Activated B cell treated with CpG ODN at 0.5 μM for 24 hours (primary cell): ENCODE measurements at regions not wholly inside any gene's neighbourhood (a gene's known extent, or its start where the extent isn't known, plus 50 kb on each side); places are given as distances from the start of the nearest gene placed in this dataset.

Experiments
- ATAC-seq: fragments of 200-7000 bp; cut with Tn5 transposase; one replicate; pipeline ENCODE4 v1.10.0; 2021; ENCODE audit warnings: low read depth, mild to moderate bottlenecking, moderate library complexity
- CTCF ChIA-PET: fragments of 350-600 bp; sonication (Branson Sonifier 250); formaldehyde crosslinking; loops from one replicate; lab custom pipeline; 2021; ENCODE audit warnings: antibody characterized with exemption; lab: Charles Lee
- POLR2A ChIA-PET: fragments of 350-600 bp; sonication (Branson Sonifier 250); formaldehyde crosslinking; loops from one replicate; lab custom pipeline; 2021; ENCODE audit warnings: antibody characterized with exemption; lab: Charles Lee
- DNase-seq: peaks from one replicate; pipeline ENCODE4 v3.0.0; 2022
- H3K27ac Mint-ChIP-seq: one replicate; pipeline ENCODE4 v1.8.0; 2020; ENCODE audit warnings: mixed read lengths
- H3K27me3 Mint-ChIP-seq: one replicate; pipeline ENCODE4 v1.8.0; 2021; ENCODE audit warnings: mixed read lengths
- H3K36me3 Mint-ChIP-seq: one replicate; pipeline ENCODE4 v1.8.0; 2021; ENCODE audit warnings: low read depth, mixed read lengths
- H3K4me1 Mint-ChIP-seq: one replicate; pipeline ENCODE4 v1.8.0; 2021; ENCODE audit warnings: mixed read lengths
- H3K4me3 Mint-ChIP-seq: one replicate; pipeline ENCODE4 v1.8.0; 2020; ENCODE audit warnings: mild to moderate bottlenecking, mixed read lengths
- H3K9me3 Mint-ChIP-seq: one replicate; pipeline ENCODE4 v1.8.0; 2020; ENCODE audit warnings: mixed read lengths
- intact Hi-C: fragments of 100-400 bp; cut with micrococcal nuclease; formaldehyde crosslinking; loops from one replicate; pipeline ENCODE4 v1.15.1; 2024
- TF ChIP-seq, protein P1 (sequence below): fragments of 200-600 bp; IDR thresholded peaks from one replicate; pipeline ENCODE4 v1.8.0; 2022; ENCODE audit warnings: antibody characterized with exemption, mild to moderate bottlenecking

DNA sequence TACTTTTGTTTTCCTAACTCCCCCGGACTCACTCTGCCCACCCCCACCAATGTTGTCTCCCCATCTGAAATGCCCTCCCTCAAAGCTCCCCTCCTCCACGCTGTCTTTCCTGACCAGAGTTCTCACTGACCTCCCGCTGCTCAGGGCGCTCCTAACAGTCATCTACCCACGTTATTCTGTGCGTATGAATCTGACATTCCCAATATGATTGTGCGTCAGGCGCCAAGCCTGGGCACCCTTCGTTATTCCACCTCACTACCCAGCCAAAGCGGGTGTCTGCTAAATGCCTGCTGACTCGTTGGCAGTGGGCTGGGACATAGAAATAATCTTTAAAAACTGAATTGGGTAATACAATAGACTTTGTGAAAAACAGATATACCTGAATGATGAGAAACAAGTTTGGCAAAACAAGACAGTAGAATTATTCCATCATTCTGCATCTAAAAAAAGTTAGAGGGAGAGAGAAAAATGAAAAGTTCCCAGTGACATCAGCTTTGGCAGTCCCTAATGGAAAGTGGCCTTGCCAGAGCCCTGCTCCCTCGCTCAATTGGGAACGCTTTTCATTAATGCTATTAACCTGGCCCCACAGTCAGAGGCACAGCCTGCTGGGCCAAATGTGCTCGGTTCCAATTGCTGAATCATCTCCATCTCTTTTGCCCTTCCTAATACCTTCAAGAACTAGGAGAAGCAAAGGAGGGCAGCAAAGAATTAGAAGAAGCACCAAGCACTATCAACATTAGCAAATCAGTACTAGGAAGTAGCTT lies 74.0 kb upstream of the PLXNC1 start:
- TF ChIP-seq, protein P1, sequence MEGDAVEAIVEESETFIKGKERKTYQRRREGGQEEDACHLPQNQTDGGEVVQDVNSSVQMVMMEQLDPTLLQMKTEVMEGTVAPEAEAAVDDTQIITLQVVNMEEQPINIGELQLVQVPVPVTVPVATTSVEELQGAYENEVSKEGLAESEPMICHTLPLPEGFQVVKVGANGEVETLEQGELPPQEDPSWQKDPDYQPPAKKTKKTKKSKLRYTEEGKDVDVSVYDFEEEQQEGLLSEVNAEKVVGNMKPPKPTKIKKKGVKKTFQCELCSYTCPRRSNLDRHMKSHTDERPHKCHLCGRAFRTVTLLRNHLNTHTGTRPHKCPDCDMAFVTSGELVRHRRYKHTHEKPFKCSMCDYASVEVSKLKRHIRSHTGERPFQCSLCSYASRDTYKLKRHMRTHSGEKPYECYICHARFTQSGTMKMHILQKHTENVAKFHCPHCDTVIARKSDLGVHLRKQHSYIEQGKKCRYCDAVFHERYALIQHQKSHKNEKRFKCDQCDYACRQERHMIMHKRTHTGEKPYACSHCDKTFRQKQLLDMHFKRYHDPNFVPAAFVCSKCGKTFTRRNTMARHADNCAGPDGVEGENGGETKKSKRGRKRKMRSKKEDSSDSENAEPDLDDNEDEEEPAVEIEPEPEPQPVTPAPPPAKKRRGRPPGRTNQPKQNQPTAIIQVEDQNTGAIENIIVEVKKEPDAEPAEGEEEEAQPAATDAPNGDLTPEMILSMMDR: no peak
- no peak for ATAC-seq
- peaks cover 3% of the 10 kb centered on the region for H3K9me3 Mint-ChIP-seq
- CTCF ChIA-PET: interaction anchor here (1.3 to 2.3 kb wide), 4 partner anchors 26 to 1087 kb away, joined by 4 to 16 read pairs (median 8); no protein-coding TSS in a partner anchor
- POLR2A ChIA-PET: no interaction called here
- peaks cover 25% of the 10 kb centered on the region for H3K27me3 Mint-ChIP-seq
- DNase-seq: no peak
- no peaks in the 10 kb centered on the region for H3K4me1 Mint-ChIP-seq
- H3K36me3 Mint-ChIP-seq: no peaks in the 10 kb centered on the region
- H3K27ac Mint-ChIP-seq: no peak overlapping the region
- no peak overlapping the region for H3K4me3 Mint-ChIP-seq
- intact Hi-C loops: no loop called here

DNA sequence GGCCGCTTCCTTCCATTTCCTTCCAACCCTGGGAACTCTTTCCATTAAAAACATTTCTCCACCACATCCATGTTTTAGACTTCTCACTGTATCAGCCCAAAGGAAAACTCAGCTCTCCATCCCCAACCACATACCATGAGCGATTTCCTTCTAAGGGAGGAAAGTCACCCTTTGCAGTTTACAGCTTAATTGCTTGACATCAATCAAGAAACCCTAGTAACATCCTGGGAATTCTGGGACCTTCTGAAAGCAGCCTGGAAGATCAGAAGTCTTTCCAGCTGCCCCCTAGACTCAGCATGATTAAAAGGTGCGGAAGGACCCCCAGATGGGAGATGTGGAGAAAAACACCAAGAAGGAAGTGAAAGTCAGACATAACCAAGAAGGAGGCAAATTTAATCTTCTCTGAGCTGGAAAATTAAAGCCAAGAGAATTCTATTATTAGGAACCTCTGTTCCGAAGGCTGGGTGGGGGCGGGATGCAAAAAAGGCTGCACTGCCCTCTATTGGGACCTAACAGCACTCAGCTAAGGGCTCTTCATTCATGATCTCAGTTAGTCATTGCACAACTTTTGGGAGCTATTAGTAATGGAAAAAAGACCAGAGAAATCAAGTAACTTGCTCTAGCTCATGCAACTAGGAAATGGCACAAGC lies 73.3 kb upstream of the PLXNC1 start:
- POLR2A ChIA-PET: no interaction called here
- Mint-ChIP-seq H3K4me1 (no peaks in the 10 kb centered on the region), H3K4me3 (no peak overlapping the region), H3K27ac (no peak overlapping the region), H3K27me3 (peaks cover 31% of the 10 kb centered on the region), H3K36me3 (no peaks in the 10 kb centered on the region), H3K9me3 (peaks cover 3% of the 10 kb centered on the region)
- intact Hi-C loops: no loop called here
- TF ChIP-seq, protein P1: no peak
- DNase-seq (no peak), ATAC-seq (no peak)
- CTCF ChIA-PET: interaction anchor here (1.3 to 2.3 kb wide), 5 partner anchors 25 to 1088 kb away, joined by 4 to 16 read pairs (median 8); no protein-coding TSS in a partner anchor

DNA sequence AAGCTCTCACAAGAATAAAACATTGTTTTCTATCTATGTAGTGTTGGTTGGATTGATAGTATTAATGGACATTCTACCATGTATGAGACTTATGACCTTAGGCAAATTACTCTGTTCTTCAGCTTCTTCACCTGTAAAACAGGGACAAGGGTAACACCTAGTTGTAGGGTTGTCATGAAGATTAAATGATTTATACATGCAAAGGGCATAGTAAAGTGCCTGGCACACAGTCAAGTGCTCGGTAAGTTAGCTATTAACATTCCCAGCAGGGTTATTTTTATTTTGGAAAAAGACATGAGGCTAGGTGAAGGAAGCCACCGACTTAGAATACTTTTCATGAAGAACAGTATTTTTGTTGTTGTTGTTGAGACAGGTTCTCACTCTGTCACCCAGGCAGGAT lies 71.2 kb upstream of the PLXNC1 start:
- Mint-ChIP-seq H3K36me3 (no peaks in the 10 kb centered on the region), H3K9me3 (peaks cover 3% of the 10 kb centered on the region), H3K4me1 (no peaks in the 10 kb centered on the region), H3K27ac (no peak overlapping the region), H3K4me3 (no peak overlapping the region), H3K27me3 (peaks cover 31% of the 10 kb centered on the region)
- ChIA-PET CTCF (no interaction called here), POLR2A (no interaction called here)
- no peak for ATAC-seq
- TF ChIP-seq, protein P1: no peak
- DNase-seq: no peak
- intact Hi-C loops: no loop called here

DNA sequence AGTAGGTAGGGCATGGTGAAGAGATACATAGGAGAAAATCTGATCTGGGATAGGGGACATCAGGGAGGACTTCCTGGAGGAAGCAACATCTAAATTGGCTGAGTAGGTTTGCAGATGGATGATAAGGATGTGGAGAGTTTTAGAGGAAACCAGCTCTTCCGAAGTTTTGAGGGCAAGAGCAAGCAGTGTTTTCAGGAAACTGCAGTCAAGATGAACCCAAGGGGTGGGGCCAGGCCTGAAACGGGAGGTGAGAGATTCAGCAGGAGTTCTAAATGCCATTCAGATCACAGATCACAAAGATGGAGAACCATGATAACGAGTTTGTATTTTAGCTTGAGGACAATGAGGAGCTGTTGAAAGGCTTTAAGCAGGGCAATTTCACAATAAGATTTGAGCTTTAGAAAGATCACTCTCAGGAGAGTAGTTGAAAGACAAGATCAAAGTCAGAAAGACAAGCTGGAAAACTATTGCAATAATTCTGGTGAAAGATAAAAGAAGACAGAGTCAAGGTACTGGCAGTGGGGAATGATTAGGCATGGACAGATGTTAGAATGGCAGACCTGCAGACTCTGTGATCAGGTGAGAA lies 70.1 kb upstream of the PLXNC1 start:
- ATAC-seq (no peak), DNase-seq (no peak)
- Mint-ChIP-seq H3K27ac (no peak overlapping the region), H3K27me3 (peaks cover 30% of the 10 kb centered on the region), H3K9me3 (peaks cover 3% of the 10 kb centered on the region), H3K4me3 (no peak overlapping the region), H3K36me3 (no peaks in the 10 kb centered on the region), H3K4me1 (no peaks in the 10 kb centered on the region)
- CTCF ChIA-PET: interaction anchor here (0.9 to 1.5 kb wide), 2 partner anchors 24 to 576 kb away, joined by 4 to 5 read pairs; no protein-coding TSS in a partner anchor
- TF ChIP-seq, protein P1: no peak
- POLR2A ChIA-PET: no interaction called here
- intact Hi-C loops: no loop called here
